MM.1S (cell line): ENCODE measurements at regions not wholly inside any gene's neighbourhood (a gene's known extent, or its start where the extent isn't known, plus 50 kb on each side); places are given as distances from the start of the nearest gene placed in this dataset.

Source experiments
- DNase-seq: peaks from one replicate; pipeline ENCODE4 v3.0.0-alpha.2; 2015
- H2AFZ ChIP-seq: fragments of 300-600 bp; sonication (generic); 2 replicates; pipeline ENCODE4 v1.6.0; 2016; ENCODE audit warnings: antibody characterized with exemption, low read length
- H3F3A ChIP-seq: fragments of 300-600 bp; sonication (generic); 2 replicates; pipeline ENCODE4 v1.6.1; 2016; ENCODE audit warnings: mild to moderate bottlenecking, antibody characterized with exemption, low read length, moderate library complexity, mixed read lengths; ENCODE audit not compliant: insufficient read depth
- H3K27ac ChIP-seq: fragments of 300-600 bp; sonication (generic); 2 replicates; pipeline ENCODE4 v1.5.1; 2016; ENCODE audit warnings: mild to moderate bottlenecking, low read length
- H3K27me3 ChIP-seq: fragments of 300-600 bp; sonication (generic); replicated peaks from 2 replicates; pipeline ENCODE4 v1.6.0; 2016; ENCODE audit warnings: low read length; ENCODE audit not compliant: insufficient read depth
- H3K36me3 ChIP-seq: fragments of 300-600 bp; sonication (generic); replicated peaks from 2 replicates; pipeline ENCODE4 v1.6.1; 2016; ENCODE audit warnings: mild to moderate bottlenecking, low read length, mixed read lengths; ENCODE audit not compliant: insufficient read depth
- H3K4me1 ChIP-seq: fragments of 300-600 bp; sonication (generic); 2 replicates; pipeline ENCODE4 v1.6.1; 2016; ENCODE audit warnings: low read length, mixed read lengths
- H3K4me2 ChIP-seq: fragments of 300-600 bp; sonication (generic); 2 replicates; pipeline ENCODE4 v1.6.0; 2016; ENCODE audit warnings: low read depth, low read length
- H3K4me3 ChIP-seq: fragments of 300-600 bp; sonication (generic); 2 replicates; pipeline ENCODE4 v1.5.1; 2016; ENCODE audit warnings: low read length, mixed read lengths
- H3K79me2 ChIP-seq: fragments of 300-600 bp; sonication (generic); 2 replicates; pipeline ENCODE4 v1.6.1; 2016; ENCODE audit warnings: mixed run types, low read length, mixed read lengths
- H3K9ac ChIP-seq: fragments of 300-600 bp; sonication (generic); 2 replicates; pipeline ENCODE4 v1.6.1; 2016; ENCODE audit warnings: low read length, mixed read lengths
- H3K9me2 ChIP-seq: fragments of 300-600 bp; sonication (generic); replicated peaks from 2 replicates; pipeline ENCODE4 v1.6.1; 2016; ENCODE audit warnings: mild to moderate bottlenecking, low read length, mixed read lengths; ENCODE audit not compliant: insufficient read depth
- H3K9me3 ChIP-seq: fragments of 300-600 bp; sonication (generic); replicated peaks from 2 replicates; pipeline ENCODE4 v1.6.1; 2016; ENCODE audit warnings: mild to moderate bottlenecking, low read length, mixed read lengths; ENCODE audit not compliant: insufficient read depth
- H4K20me1 ChIP-seq: fragments of 300-600 bp; sonication (generic); 2 replicates; pipeline ENCODE4 v1.6.1; 2016; ENCODE audit warnings: mild to moderate bottlenecking, low read length, moderate library complexity, mixed read lengths; ENCODE audit not compliant: insufficient read depth
- CTCF ChIP-seq: fragments of 300-600 bp; sonication (generic); IDR thresholded peaks from 2 replicates; pipeline ENCODE4 v1.5.1; 2016; ENCODE audit warnings: antibody characterized with exemption, low read length, mixed read lengths
- EZH2 ChIP-seq: fragments of 300-600 bp; sonication (generic); optimal IDR thresholded peaks from 2 replicates; pipeline ENCODE3; 2017; ENCODE audit warnings: low read depth, mild to moderate bottlenecking, antibody characterized with exemption, low read length, mixed read lengths
- EZH2phosphoT487 ChIP-seq: fragments of 300-600 bp; sonication (generic); IDR thresholded peaks from 2 replicates; pipeline ENCODE4 v1.6.1; 2018; ENCODE audit warnings: antibody characterized with exemption, low read length

- no peak overlapping the region for H3K27ac ChIP-seq
- H3K79me2 ChIP-seq: no peaks in the 10 kb centered on the region
- H3K27me3 ChIP-seq: peaks cover 94% of the 10 kb centered on the region
- no peaks in the 10 kb centered on the region for H3F3A ChIP-seq
- H2AFZ ChIP-seq: no peak overlapping the region
- TF ChIP-seq EZH2 (no peak), EZH2phosphoT487 (no peak), CTCF (no peak)
- no peaks in the 10 kb centered on the region for H3K9me2 ChIP-seq
- no peaks in the 10 kb centered on the region for H3K9me3 ChIP-seq
- no peaks in the 10 kb centered on the region for H3K4me1 ChIP-seq
- H3K4me3 ChIP-seq: no peak overlapping the region
- no peaks in the 10 kb centered on the region for H3K36me3 ChIP-seq
- H3K4me2 ChIP-seq: no peak overlapping the region
- no peaks in the 10 kb centered on the region for H4K20me1 ChIP-seq
- no peak for DNase-seq
- H3K9ac ChIP-seq: no peak overlapping the region
Measured at GRCh38 chr17:79156463-79157095, 82.0 kb downstream of the ENGASE start.

GRCh38 chr17:79155701-79156100, 81.1 kb downstream of the ENGASE start:
- H3K9me3 ChIP-seq: no peaks in the 10 kb centered on the region
- no peaks in the 10 kb centered on the region for H3K9me2 ChIP-seq
- H3F3A ChIP-seq: no peaks in the 10 kb centered on the region
- no peaks in the 10 kb centered on the region for H3K79me2 ChIP-seq
- DNase-seq: no peak
- peaks cover 91% of the 10 kb centered on the region for H3K27me3 ChIP-seq
- no peak overlapping the region for H3K4me2 ChIP-seq
- no peaks in the 10 kb centered on the region for H3K4me1 ChIP-seq
- no peaks in the 10 kb centered on the region for H3K36me3 ChIP-seq
- TF ChIP-seq CTCF: no peak
- TF ChIP-seq EZH2: no peak
- TF ChIP-seq EZH2phosphoT487: no peak
- H3K27ac ChIP-seq: no peak overlapping the region
- no peak overlapping the region for H2AFZ ChIP-seq
- H3K4me3 ChIP-seq: no peak overlapping the region
- no peaks in the 10 kb centered on the region for H4K20me1 ChIP-seq
- H3K9ac ChIP-seq: no peak overlapping the region

- H3K9me2 ChIP-seq: no peaks in the 10 kb centered on the region
- no peaks in the 10 kb centered on the region for H3K36me3 ChIP-seq
- no peaks in the 10 kb centered on the region for H3K4me1 ChIP-seq
- H3K9ac ChIP-seq: no peak overlapping the region
- no peak for TF ChIP-seq EZH2
- H3K79me2 ChIP-seq: no peaks in the 10 kb centered on the region
- no peaks in the 10 kb centered on the region for H3K9me3 ChIP-seq
- no peaks in the 10 kb centered on the region for H4K20me1 ChIP-seq
- no peak overlapping the region for H3K4me2 ChIP-seq
- H3K27me3 ChIP-seq: peaks cover 90% of the 10 kb centered on the region
- DNase-seq: no peak
- H3K27ac ChIP-seq: no peak overlapping the region
- no peak overlapping the region for H2AFZ ChIP-seq
- no peak overlapping the region for H3K4me3 ChIP-seq
- H3F3A ChIP-seq: no peaks in the 10 kb centered on the region
Measured at GRCh38 chr17:79154951-79155585, 80.4 kb downstream of the ENGASE start.

GRCh38 chr17:79154446-79154845, 79.8 kb downstream of the ENGASE start:
- Histone ChIP-seq H3K9me3 (no peaks in the 10 kb centered on the region), H2AFZ (no peak overlapping the region), H3K4me2 (no peak overlapping the region), H3K36me3 (no peaks in the 10 kb centered on the region), H3K27ac (no peak overlapping the region), H3K9me2 (no peaks in the 10 kb centered on the region), H4K20me1 (no peaks in the 10 kb centered on the region), H3K4me1 (no peaks in the 10 kb centered on the region), H3K4me3 (no peak overlapping the region), H3F3A (no peaks in the 10 kb centered on the region), H3K27me3 (peaks cover 86% of the 10 kb centered on the region), H3K79me2 (no peaks in the 10 kb centered on the region), H3K9ac (no peak overlapping the region)
- TF ChIP-seq CTCF (no peak), EZH2 (no peak), EZH2phosphoT487 (no peak)
- DNase-seq: no peak
